GM18498 (cell line): ENCODE measurements at regions not wholly inside any gene's neighbourhood (a gene's known extent, or its start where the extent isn't known, plus 50 kb on each side); places are given as distances from the start of the nearest gene placed in this dataset.

ENCODE experiments used
- ATAC-seq: cut with Tn5 transposase; IDR thresholded peaks from one replicate; pipeline ENCODE4 v1.9.1; 2021; ENCODE audit warnings: mild to moderate bottlenecking, moderate library complexity; ENCODE audit not compliant: unreplicated experiment

- no peak for ATAC-seq
Measured at GRCh38 chr13:106433066-106433465, 102.4 kb downstream of the EFNB2 start.

GRCh38 chr13:106432636-106433035 is 102.8 kb downstream of the EFNB2 start:
- ATAC-seq = no peak

- no peak for ATAC-seq
Measured at GRCh38 chr13:106426909-106427308, 108.6 kb downstream of the EFNB2 start.

DNA sequence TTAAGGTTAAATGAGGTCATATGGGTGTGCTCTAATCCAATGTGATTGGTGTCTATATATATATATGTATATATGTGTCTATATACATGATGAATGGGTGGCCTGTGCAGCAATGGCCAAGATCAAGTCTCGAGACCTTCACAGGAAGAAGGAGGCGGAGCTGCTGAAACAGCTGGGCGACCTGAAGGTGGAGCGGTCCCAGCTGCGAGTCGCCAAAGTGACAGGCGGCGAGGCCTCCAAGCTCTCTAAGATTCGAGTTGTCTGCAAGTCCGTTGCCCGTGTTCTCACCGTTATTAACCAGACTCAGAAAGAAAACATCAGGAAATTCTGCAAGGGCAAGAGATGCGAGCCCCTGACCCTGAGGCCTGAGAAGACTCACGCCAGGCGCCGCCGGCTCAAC is 109.8 kb downstream of the EFNB2 start:
- no peak for ATAC-seq

DNA sequence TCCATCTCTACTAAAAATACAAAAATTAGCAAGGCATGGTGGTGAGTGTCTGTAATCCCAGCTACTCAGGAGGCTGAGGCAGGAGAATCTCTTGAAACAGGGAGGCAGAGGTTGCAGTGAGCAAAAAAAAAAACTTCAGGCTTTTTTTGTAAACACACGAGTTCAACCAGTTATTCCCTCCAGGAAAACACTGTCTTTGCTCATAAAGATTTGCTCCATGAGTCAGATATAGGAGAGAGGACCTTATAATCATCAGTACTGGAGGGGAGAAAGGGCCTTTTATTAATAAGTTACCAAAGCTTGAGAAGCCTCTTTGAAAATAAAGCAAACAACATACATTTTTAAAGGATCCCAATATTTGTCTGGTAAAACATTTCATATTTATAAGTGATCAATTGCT is 110.7 kb downstream of the EFNB2 start:
- no peak for ATAC-seq

- no peak for ATAC-seq
Measured at GRCh38 chr13:106423530-106423929, 111.9 kb downstream of the EFNB2 start.

- ATAC-seq = no peak
Measured at GRCh38 chr13:106418556-106418955, 116.9 kb downstream of the EFNB2 start.

DNA sequence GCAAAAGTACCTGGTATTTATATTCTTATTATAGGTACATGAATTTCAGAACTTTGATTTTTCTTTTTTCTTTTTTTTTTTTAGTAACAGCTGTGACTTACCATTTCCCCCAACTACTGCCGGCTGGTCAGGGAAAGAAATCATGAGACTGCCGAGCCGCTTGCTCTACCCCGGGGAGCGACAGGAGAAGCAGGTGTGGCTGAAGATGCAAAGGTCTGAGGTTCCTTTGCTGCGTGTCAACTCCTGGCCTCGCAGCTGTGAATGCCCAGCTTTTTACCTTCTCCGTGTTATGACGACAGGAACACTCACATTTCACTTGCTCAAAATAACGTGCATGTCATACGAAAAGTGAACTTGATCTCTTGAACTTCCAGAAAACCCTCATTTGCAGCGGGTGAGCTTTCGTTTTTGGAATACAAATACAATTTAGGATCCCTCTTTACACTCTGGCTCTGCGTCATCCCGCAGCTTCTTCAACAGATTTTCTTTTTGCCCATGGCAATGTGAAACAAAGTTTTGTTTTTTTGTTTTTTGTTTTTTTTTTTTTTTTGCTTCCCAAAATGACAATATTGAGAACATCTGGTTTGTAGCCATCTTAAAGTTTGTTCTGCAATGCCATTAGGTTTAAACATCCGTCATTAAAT is 117.9 kb downstream of the EFNB2 start:
- no peak for ATAC-seq

DNA sequence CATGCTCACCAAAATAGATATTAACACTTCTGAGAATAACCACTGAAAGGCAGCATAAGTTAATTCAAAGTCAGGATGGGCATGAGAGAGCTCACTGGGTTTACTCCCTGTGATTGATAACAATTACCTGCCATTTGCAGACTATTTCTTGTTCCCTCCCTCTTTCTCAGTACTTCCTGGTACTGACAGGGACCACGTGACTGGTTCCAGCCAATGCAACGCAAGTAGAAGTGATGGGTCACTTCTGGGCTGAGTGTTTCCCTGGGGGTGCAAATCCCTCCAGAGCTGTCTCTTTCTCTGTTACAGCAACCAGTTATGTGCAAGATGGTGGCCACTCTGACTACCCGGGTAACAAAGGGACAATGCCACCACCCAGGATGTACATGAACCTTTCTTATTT is 118.8 kb downstream of the EFNB2 start:
- no peak for ATAC-seq

- ATAC-seq = no peak
Measured at GRCh38 chr13:106415971-106416370, 119.5 kb downstream of the EFNB2 start.

- ATAC-seq = no peak
Measured at GRCh38 chr13:106415442-106415841, 120.0 kb downstream of the EFNB2 start.

GRCh38 chr13:106407338-106407737 is 128.1 kb downstream of the EFNB2 start:
- no peak for ATAC-seq

- no peak for ATAC-seq
Measured at GRCh38 chr13:106405731-106406130, 129.7 kb downstream of the EFNB2 start.

DNA sequence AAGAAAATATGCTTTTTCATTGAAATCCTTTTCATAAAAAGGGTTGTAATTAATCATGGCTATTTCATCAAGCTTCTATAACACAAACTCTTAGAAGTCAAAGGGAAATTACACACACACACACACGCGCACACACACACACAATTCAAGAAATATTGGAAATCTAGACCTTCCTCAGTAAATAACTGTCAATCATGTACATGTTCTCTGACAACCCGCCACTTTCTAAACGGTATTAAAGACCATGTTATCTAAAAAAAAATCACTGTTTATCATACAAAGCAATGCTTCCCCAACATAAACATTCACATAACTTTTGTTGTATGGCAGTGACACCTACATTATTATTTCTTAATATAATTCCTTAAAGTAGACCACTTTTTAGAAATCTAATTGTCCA is 132.2 kb downstream of the EFNB2 start:
- ATAC-seq = no peak

DNA sequence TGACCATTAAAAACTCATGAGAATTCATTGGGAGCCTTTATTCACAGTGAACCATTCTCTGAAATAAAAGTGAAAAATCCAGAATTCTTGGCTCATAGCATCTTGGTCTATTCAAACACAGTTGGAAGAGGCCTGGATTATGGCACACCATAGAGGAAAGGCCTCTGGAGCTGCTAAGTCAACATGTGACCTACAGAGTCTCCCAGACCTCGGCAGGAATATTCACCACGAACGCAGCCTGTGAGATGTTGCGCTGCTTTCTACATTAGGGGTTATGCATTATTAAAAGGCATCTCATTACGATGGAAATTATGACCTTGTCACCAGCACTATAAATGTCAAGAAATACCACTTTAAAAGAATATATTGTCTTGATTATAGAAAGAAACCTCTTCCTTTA is 132.6 kb downstream of the EFNB2 start:
- no peak for ATAC-seq

- no peak for ATAC-seq
Measured at GRCh38 chr13:106401081-106401480, 134.4 kb downstream of the EFNB2 start.

DNA sequence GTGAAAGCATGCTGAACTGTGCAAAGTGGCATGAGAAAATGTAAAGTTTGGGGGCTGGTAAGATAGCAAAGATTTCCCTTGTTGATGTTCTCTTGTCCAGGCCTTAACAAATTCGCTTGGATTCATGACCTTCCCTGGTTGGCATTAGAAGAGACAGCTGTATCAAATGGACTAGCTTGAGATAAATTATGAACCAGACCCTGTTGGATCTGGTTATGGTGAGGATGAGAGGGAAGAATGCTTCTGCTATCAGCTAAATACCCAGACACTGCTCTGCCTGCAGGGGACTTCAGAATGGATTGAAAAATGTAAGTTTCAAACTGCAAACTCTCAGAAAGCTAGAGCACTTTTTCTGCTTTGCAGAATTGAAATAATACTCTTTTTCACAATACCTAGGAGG is 135.2 kb downstream of the EFNB2 start:
- ATAC-seq = no peak

DNA sequence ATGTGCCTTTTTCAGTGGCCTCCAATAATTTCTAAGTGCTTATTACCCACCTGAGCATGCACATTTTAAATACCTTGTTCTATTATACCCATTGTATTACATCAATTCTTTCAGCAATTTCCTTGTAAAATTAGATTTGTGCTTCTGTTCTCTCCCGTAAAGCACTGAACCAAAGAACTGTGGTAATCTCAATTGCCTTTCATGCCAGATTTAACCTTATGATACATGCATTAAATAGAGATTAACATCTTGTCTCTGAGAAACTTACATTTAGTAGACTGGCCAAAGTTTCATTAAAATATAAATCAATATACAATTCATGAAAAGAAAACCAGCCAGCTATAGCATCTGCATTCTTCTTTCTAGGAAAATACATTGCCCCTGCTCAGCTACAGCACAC is 137.2 kb downstream of the EFNB2 start:
- ATAC-seq = no peak

GRCh38 chr13:106393776-106394175 is 141.7 kb downstream of the EFNB2 start:
- ATAC-seq = no peak

DNA sequence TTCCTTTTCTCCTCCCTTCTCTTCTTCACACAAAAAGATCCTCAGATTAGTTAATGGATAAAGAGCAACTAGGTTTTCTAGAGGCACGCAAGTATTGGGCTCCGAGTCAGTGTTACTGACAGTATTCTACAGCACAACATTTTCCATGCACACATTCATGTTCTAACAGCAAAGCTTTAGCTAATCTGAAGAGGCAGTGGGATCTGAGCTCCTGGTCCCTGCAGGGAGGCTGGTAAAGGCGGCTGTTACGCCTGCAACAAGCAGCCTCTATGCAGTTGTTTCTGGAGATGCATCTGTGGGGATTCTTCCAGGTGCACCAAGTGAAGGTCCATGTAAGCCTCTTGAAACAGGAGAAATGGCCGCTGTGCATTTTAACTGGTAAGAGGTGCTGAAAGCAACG is 143.8 kb downstream of the EFNB2 start:
- no peak for ATAC-seq

GRCh38 chr13:106391271-106391670 is 144.2 kb downstream of the EFNB2 start:
- ATAC-seq = no peak

GRCh38 chr13:106390367-106390766 is 145.1 kb downstream of the EFNB2 start:
- no peak for ATAC-seq

DNA sequence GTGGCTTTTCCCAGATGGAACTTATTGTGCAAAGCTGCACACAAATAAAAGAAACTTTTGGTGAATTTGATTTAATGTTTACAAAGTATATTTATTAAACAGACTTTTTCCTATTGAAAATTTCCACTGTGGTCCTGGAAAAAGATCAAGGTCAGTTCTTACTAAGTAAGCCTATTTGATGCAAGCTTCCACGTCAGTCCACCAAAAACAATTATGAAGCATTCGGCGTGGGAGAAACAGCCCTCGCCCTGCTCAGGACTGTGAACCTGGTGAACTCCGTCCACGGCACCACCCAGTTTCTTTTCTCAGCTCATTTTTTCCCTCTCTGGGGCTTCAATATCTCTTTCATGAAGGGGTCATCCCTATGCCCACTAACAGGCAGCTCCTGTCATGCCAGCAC is 149.8 kb downstream of the EFNB2 start:
- no peak for ATAC-seq
